Testis (tissue), 2 donors: ENCODE measurements at regions not wholly inside any gene's neighbourhood (a gene's known extent, or its start where the extent isn't known, plus 50 kb on each side); places are given as distances from the start of the nearest gene placed in this dataset.

ENCODE experiments used
- DNase-seq: peaks from one replicate; pipeline ENCODE4 v3.0.0-alpha.2; 2019
- H3K27ac ChIP-seq, 2 donors: fragments of 200-600 bp; sonication (generic); one replicate each; pipeline ENCODE4 v1.5.1; 2019
- H3K27me3 ChIP-seq: fragments of 200-600 bp; sonication (generic); one replicate; pipeline ENCODE4 v1.5.1; 2019
- H3K36me3 ChIP-seq: fragments of 200-600 bp; sonication (generic); one replicate; pipeline ENCODE4 v1.5.1; 2017; ENCODE audit warnings: low read depth; ENCODE audit errors: missing control alignments
- H3K4me1 ChIP-seq: fragments of 200-600 bp; sonication (generic); one replicate; pipeline ENCODE4 v1.5.1; 2019
- H3K4me3 ChIP-seq, 2 donors: fragments of 200-600 bp; sonication (generic); one replicate each; pipeline ENCODE4 v1.5.1; 2017 to 2019
- H3K9me3 ChIP-seq: fragments of 200-600 bp; sonication (generic); one replicate; pipeline ENCODE4 v1.5.1; 2017
- CTCF ChIP-seq, 3 experiments: fragments of 450-650 bp in 2 of 3; fragments of 200-600 bp in 1 of 3; sonication (generic) in 1 of 3; IDR thresholded peaks; one replicate each; pipeline ENCODE4 v1.5.1; 2016 to 2019; ENCODE audit warnings: antibody characterized with exemption in 3 of 3, mild to moderate bottlenecking in 2 of 3, moderate library complexity in 1 of 3
- POLR2A ChIP-seq: fragments of 450-650 bp; IDR thresholded peaks from one replicate; pipeline ENCODE4 v1.6.1; 2017; ENCODE audit warnings: antibody characterized with exemption, mild to moderate bottlenecking, moderate library complexity
- WGBS, 2 donors: methylation state at CpG; one replicate each; pipeline ENCODE4 v1.1.5; 2018; 5-methylcytosine and 5-hydroxymethylcytosine counted together
- intact Hi-C: fragments of 100-400 bp; cut with DNase I; formaldehyde crosslinking; loops from one replicate; pipeline ENCODE4 v1.15.1; 2023; ENCODE audit warnings: low total_unique reads

GRCh38 chr14:54291491-54292191 lies 105.2 kb upstream of the CDKN3 start:
- Histone ChIP-seq H3K27ac (no peak overlapping the region), H3K36me3 (no peaks in the 10 kb centered on the region), H3K4me1 (no peaks in the 10 kb centered on the region), H3K4me3 (no peak overlapping the region), H3K9me3 (no peaks in the 10 kb centered on the region), H3K27me3 (no peaks in the 10 kb centered on the region)
- TF ChIP-seq CTCF (IDR thresholded peaks at IDR 0.05) (no peak), POLR2A (no peak)
- WGBS, 2 donors, result 32 to 42% methylated on average over 10 to 11 of the region's 11 CpGs
- intact Hi-C loops, result no loop called here
- no peak for DNase-seq

- WGBS, 2 donors, result 93 to 94% methylated on average over 3 of the region's 3 CpGs
- Histone ChIP-seq H3K27me3 (no peaks in the 10 kb centered on the region), H3K4me1 (no peaks in the 10 kb centered on the region), H3K27ac (no peak overlapping the region), H3K9me3 (no peaks in the 10 kb centered on the region), H3K36me3 (no peaks in the 10 kb centered on the region), H3K4me3 (no peak overlapping the region)
- no peak for TF ChIP-seq POLR2A
- no peak for DNase-seq
- intact Hi-C loops, result no loop called here
Observed at GRCh38 chr14:54294802-54295201, 102.0 kb upstream of the CDKN3 start.

GRCh38 chr14:54299410-54300363 lies 97.1 kb upstream of the CDKN3 start:
- intact Hi-C loops, result no loop called here
- Histone ChIP-seq H3K4me3 (no peak overlapping the region), H3K27me3 (no peaks in the 10 kb centered on the region), H3K27ac (no peak overlapping the region), H3K9me3 (no peaks in the 10 kb centered on the region), H3K36me3 (no peaks in the 10 kb centered on the region), H3K4me1 (no peaks in the 10 kb centered on the region)
- TF ChIP-seq POLR2A (no peak), CTCF (IDR thresholded peaks at IDR 0.05) (no peak)
- DNase-seq, result no peak
- 48 to 55% methylated on average over 16 of the region's 16 CpGs for WGBS, 2 donors

GRCh38 chr14:54300881-54301280 lies 95.9 kb upstream of the CDKN3 start:
- Histone ChIP-seq H3K9me3 (no peaks in the 10 kb centered on the region), H3K27me3 (no peaks in the 10 kb centered on the region), H3K36me3 (no peaks in the 10 kb centered on the region), H3K27ac (no peak overlapping the region), H3K4me1 (no peaks in the 10 kb centered on the region), H3K4me3 (no peak overlapping the region)
- intact Hi-C loops, result no loop called here
- no peak for DNase-seq
- WGBS, 2 donors, result 90 to 91% methylated on average over 1 to 2 of the region's 2 CpGs
- TF ChIP-seq POLR2A (no peak), CTCF (IDR thresholded peaks at IDR 0.05) (no peak)

GRCh38 chr14:54301359-54301758 lies 95.4 kb upstream of the CDKN3 start:
- no peaks in the 10 kb centered on the region for H3K27me3 ChIP-seq
- H3K4me1 ChIP-seq, result no peaks in the 10 kb centered on the region
- H3K36me3 ChIP-seq, result no peaks in the 10 kb centered on the region
- TF ChIP-seq POLR2A (no peak), CTCF (IDR thresholded peaks at IDR 0.05) (no peak)
- H3K9me3 ChIP-seq, result no peaks in the 10 kb centered on the region
- intact Hi-C loops, result no loop called here
- H3K27ac ChIP-seq, result no peak overlapping the region
- no peak for DNase-seq
- H3K4me3 ChIP-seq, result no peak overlapping the region
- 83 to 92% methylated on average over 7 of the region's 7 CpGs for WGBS, 2 donors
